Motor neuron (in vitro differentiated cells): ENCODE measurements at regions not wholly inside any gene's neighbourhood (a gene's known extent, or its start where the extent isn't known, plus 50 kb on each side); places are given as distances from the start of the nearest gene placed in this dataset.
"Not testable (repeated sequence)": the region's sequence is repeated elsewhere in the genome, so short reads cannot be mapped to it uniquely, and the experiment has no call there.

ENCODE experiments used
- ATAC-seq, 8 experiments: fragments of 200-7000 bp; cut with Tn5 transposase; replicated peaks in 6 of 8; 2 replicates each; pipeline ENCODE4 v1.8.0; 2021; ENCODE audit warnings: mild to moderate bottlenecking in 8 of 8, moderate library complexity in 8 of 8
- H3K27ac ChIP-seq, 2 donors: fragments of 250-450 bp; sonication (Bioruptor Pico); 2 replicates each; pipeline ENCODE4 v1.9.0; 2021; ENCODE audit warnings: antibody characterized with exemption in 2 of 2, mild to moderate bottlenecking in 2 of 2, moderate library complexity in 1 of 2
- H3K4me1 ChIP-seq, 2 donors: fragments of 250-450 bp; sonication (Bioruptor Pico); replicated peaks in 1 of 2; 2 replicates each; pipeline ENCODE4 v1.6.1; 2021; ENCODE audit warnings: antibody characterized with exemption in 2 of 2, mild to moderate bottlenecking in 2 of 2, moderate library complexity in 1 of 2
- H3K4me3 ChIP-seq, 5 donors: fragments of 250-450 bp; sonication (Bioruptor Pico); 2 replicates each; pipeline ENCODE4 v1.9.0; 2021; ENCODE audit warnings: antibody characterized with exemption in 5 of 5, mild to moderate bottlenecking in 5 of 5, moderate library complexity in 4 of 5
- WGBS, 10 experiments: fragments of 450-650 bp; shearing (Covaris generic); methylation state at CpG; one replicate each; pipeline ENCODE4 v1.0.0; 2022; 5-methylcytosine and 5-hydroxymethylcytosine counted together
- in situ Hi-C, 9 experiments: fragments of 400-800 bp; cut with MboI; loops; one replicate each; pipeline ENCODE4 v1.15.0; 2021; ENCODE audit warnings: low sequenced_read_pairs in 9 of 9, low pct_unique_long_range_greater_than_20kb in 2 of 9; ENCODE audit not compliant: unreplicated experiment in 9 of 9

GRCh38 chr5:127222571-127223156 is 67.9 kb upstream of the MEGF10 start:
- H3K4me1 ChIP-seq, result peaks cover 12 to 24% of the 10 kb centered on the region in 2 donors
- H3K4me3 ChIP-seq, in situ Hi-C loops, ATAC-seq, H3K27ac ChIP-seq: not testable (repeated sequence)
- WGBS, 10 experiments, result 0 to 100% (median 14%) methylated on average over 1 of the region's 1 CpG; no CpG with 5 or more reads in 5 of the 10 experiments

- in situ Hi-C loops, result no loop called here
- ATAC-seq, result peak in 5 of 8 experiments; percentile 80 to 92 (median 88)
- Histone ChIP-seq H3K4me1 (peaks cover 12 to 22% of the 10 kb centered on the region in 2 donors), H3K4me3 (no peak overlapping the region), H3K27ac (peak overlapping the region in 1 of 2 donors; percentile 50)
- 13 to 63% (median 38%) methylated on average over 1 to 5 of the region's 6 CpGs; no CpG with 5 or more reads in 5 of the 10 experiments for WGBS, 10 experiments
Measured at GRCh38 chr5:127223256-127223974, 67.2 kb upstream of the MEGF10 start.

- H3K4me3 ChIP-seq, result no peak overlapping the region
- no peak overlapping the region for H3K27ac ChIP-seq
- 74 to 100% (median 92%) methylated on average over 1 to 4 of the region's 4 CpGs; no CpG with 5 or more reads in 1 of the 10 experiments for WGBS, 10 experiments
- no peak for ATAC-seq
- H3K4me1 ChIP-seq, result peaks cover 18 to 19% of the 10 kb centered on the region in 2 donors
- in situ Hi-C loops, result no loop called here
Measured at GRCh38 chr5:127227881-127228280, 62.7 kb upstream of the MEGF10 start.

GRCh38 chr5:127228540-127229184 is 61.9 kb upstream of the MEGF10 start:
- no peak overlapping the region for H3K27ac ChIP-seq
- H3K4me3 ChIP-seq, result no peak overlapping the region
- peak in 5 of 8 experiments; percentile 8 to 33 (median 18) for ATAC-seq
- in situ Hi-C loops, result no loop called here
- peaks cover 11 to 13% of the 10 kb centered on the region in 2 donors for H3K4me1 ChIP-seq
- 0 to 85% (median 69%) methylated on average over 1 to 14 of the region's 18 CpGs; no CpG with 5 or more reads in 2 of the 10 experiments for WGBS, 10 experiments

DNA sequence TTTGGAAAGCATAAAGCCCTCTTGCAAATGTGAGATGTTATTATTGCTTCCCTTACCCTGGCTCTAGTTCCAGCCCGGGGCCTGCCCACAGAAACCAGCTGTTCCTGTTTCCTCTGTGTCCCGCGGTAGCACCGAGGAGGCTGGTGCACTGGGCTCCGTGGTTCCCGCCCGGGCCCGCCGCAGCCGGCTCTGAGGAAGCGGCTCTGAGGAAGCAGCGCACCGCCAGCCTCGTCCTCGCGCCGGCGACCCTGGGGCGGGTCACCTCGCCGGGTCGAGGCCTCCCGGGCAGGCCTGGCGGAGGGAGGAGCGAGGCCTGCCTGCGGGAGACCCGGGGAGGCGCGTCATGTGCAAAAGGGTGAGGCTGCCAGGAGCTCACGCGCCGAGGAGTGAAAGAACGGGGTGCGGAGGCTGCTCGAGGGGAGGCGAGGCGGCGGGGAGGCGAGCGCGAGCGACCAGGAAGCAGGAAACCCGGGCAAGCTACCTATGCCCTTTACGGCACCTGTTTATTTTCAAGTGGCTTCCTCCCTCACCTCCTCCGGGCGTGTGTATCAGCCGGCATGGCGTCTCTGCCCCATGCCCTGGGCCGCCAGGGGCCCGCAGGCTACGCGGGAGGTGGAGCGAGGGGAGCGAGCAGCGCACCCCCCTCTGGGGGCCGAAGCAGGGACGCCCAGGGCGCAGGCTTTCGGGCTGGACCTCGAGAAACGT is 61.3 kb upstream of the MEGF10 start:
- H3K4me3 ChIP-seq, result peak overlapping the region in 3 of 5 donors; percentile 5 to 17 (median 16)
- H3K27ac ChIP-seq, result no peak overlapping the region
- WGBS, 10 experiments, result 0 to 31% (median 10%) methylated on average over 2 to 10 of the region's 61 CpGs; no CpG with 5 or more reads in 5 of the 10 experiments
- peaks cover 4 to 8% of the 10 kb centered on the region in 2 donors for H3K4me1 ChIP-seq
- peak in 7 of 8 experiments; percentile 30 to 91 (median 75) for ATAC-seq
- in situ Hi-C loops, result no loop called here

DNA sequence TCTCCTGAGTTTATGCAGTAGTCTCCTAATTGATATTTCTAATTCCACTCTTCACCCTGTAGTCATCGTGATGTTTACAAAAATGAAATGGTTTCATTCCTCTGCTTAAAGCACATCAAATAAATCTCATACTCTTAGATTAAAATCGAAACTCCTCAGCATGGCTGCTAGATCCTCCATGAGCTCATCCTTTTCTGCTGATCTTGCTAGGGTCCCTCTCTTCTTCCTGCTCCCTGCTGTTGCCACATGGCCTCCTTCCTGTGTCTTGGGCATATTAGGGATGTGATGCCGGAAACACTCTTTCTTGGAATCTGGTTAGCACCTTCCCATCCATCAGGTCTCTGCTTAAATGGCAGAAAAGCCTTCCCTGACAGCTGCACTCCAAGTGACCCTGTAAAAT is 59.5 kb upstream of the MEGF10 start:
- 68 to 100% (median 91%) methylated on average over 1 to 3 of the region's 3 CpGs; no CpG with 5 or more reads in 1 of the 10 experiments for WGBS, 10 experiments

DNA sequence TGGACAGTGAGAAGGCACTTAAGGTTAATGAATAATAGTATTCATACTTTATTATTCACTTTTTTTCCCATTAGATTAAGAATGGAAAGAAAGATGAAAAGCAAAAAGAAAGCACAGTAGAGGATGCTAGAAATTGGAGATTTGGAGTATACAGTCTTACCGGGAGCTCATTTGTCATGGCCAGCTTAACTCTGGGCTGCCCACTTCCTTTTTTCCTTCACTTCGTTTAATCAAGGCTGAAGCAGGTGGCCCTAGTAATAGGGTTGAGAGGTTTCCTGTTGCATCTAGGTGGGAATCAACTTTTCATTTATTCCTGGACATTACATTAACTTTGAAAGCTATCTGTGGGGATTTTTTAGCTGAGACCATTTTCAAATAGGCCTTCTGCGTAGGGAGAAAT is 57.0 kb upstream of the MEGF10 start:
- peaks cover 0 to 7% of the 10 kb centered on the region in 2 donors for H3K4me1 ChIP-seq
- no peak overlapping the region for H3K4me3 ChIP-seq
- in situ Hi-C loops, result no loop called here
- no peak overlapping the region for H3K27ac ChIP-seq
- WGBS, 10 experiments, result 59 to 100% (median 79%) methylated on average over 1 to 3 of the region's 3 CpGs
- no peak for ATAC-seq

More for the DNA sequence above, 59.5 kb upstream of the MEGF10 start:
- H3K4me3 ChIP-seq, result no peak overlapping the region
- no peak overlapping the region for H3K27ac ChIP-seq
- H3K4me1 ChIP-seq, result peaks cover 0 to 7% of the 10 kb centered on the region in 2 donors
- ATAC-seq, result no peak
- in situ Hi-C loops, result no loop called here

DNA sequence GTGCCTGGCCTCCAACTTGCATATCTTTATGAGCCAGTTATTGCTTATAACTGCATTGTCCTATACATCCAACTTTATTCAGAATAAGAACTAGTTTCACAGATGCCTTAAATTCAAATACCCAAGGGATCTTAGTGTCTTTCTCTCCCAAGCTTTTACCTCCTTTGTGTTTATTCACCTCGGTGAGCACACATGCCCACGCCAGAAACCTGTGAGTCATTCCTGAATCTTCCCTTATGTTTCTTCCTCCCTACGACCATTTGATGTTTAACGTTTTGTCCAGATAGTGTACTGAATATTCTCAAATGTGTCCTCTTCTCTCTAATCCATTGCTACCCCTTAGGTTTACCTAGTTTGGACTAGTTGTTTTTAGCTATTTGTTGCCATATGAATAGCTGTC is 55.5 kb upstream of the MEGF10 start:
- 41 to 100% (median 79%) methylated on average over 2 to 4 of the region's 4 CpGs; no CpG with 5 or more reads in 2 of the 10 experiments for WGBS, 10 experiments
- Histone ChIP-seq H3K27ac (no peak overlapping the region), H3K4me1 (no peaks in the 10 kb centered on the region), H3K4me3 (no peak overlapping the region)
- no peak for ATAC-seq
- in situ Hi-C loops, result no loop called here

GRCh38 chr5:127236254-127236653 is 54.3 kb upstream of the MEGF10 start:
- Histone ChIP-seq H3K27ac (no peak overlapping the region), H3K4me3 (no peak overlapping the region), H3K4me1 (no peaks in the 10 kb centered on the region)
- 10 to 100% (median 80%) methylated on average over 1 of the region's 1 CpG; no CpG with 5 or more reads in 3 of the 10 experiments for WGBS, 10 experiments
- in situ Hi-C loops, result no loop called here
- no peak for ATAC-seq
